ENCODE measurements at regions not wholly inside any gene's neighbourhood (a gene's known extent, or its start where the extent isn't known, plus 50 kb on each side); places are given as distances from the start of the nearest gene placed in this dataset.
A peak's percentile ranks its signal among the peaks of the same experiment; 100 is the strongest.

GRCh38 chr1:22383526-22384294 lies 67.9 kb upstream of the ZBTB40 start:
- no peak overlapping the region; a peak in 1 of 7 replicates for H3K9ac ChIP-seq (replicated peaks in 1 of 4; ENCODE audit: extremely low read depth in 1 of 4, low read depth in 3 of 4, low read length in 3 of 4)
- H4K20me1 ChIP-seq (replicated peaks in 1 of 2; ENCODE audit: control insufficient read depth in 1 of 2, insufficient read depth in 2 of 2, low read length in 2 of 2), result no peaks in the 10 kb centered on the region
- 85% methylated on average over 22 of the region's 22 CpGs; no CpG with 5 or more reads in 1 of the 2 experiments for WGBS, 2 experiments (ENCODE audit: extremely low coverage in 1 of 2, insufficient coverage in 1 of 2, insufficient read length in 1 of 2, insufficient replicate concordance in 2 of 2, low coverage in 1 of 2, low lambda C conversion rate in 2 of 2, missing lambda C conversion rate in 1 of 2)
- no peak overlapping the region for H4K5ac ChIP-seq (ENCODE audit: insufficient read length, low read depth, low read length)
- no peaks in the 10 kb centered on the region for H3K79me1 ChIP-seq (ENCODE audit: low read depth, low read length)
- H3K79me2 ChIP-seq (ENCODE audit: control insufficient read depth in 1 of 2, insufficient read depth in 2 of 2, low read length in 2 of 2), result no peaks in the 10 kb centered on the region
- H2BK12ac ChIP-seq (ENCODE audit: low read depth, low read length), result no peak overlapping the region
- H3K4me1 ChIP-seq (replicated peaks in 1 of 4; ENCODE audit: control insufficient read depth in 3 of 4, insufficient read depth in 4 of 4, low read length in 3 of 4), result 0 out of 7 replicates have a peak, but pooled peaks cover 0 to 3% (median 0%) of the 10 kb centered on the region in 4 experiments
- H2AK5ac ChIP-seq (ENCODE audit: low read depth, low read length), result no peak overlapping the region
- no peak overlapping the region for H3K4ac ChIP-seq (replicated peaks; ENCODE audit: insufficient read length, low read depth, low read length)
- H2BK120ac ChIP-seq (replicated peaks; ENCODE audit: low read depth, low read length), result no peak overlapping the region
- DNase-seq (ENCODE audit: low read depth in 1 of 2, low spot score in 2 of 2) (no peak), FAIRE-seq (no peak)
- no peak overlapping the region for H3K18ac ChIP-seq (ENCODE audit: extremely low read depth, low read length)
- no peak overlapping the region for H3K56ac ChIP-seq (replicated peaks; ENCODE audit: insufficient read length, low read depth, low read length)
- ChIA-PET CTCF (ENCODE audit: partially characterized antibody) (interaction anchor here (0.6 to 1.3 kb wide), 7 partner anchors 8 to 66 kb away, joined by 3 to 4 read pairs (median 3); no protein-coding TSS in a partner anchor), POLR2A (ENCODE audit: partially characterized antibody) (no interaction called here)
- no peak overlapping the region for H2BK15ac ChIP-seq (ENCODE audit: low read length)
- TF ChIP-seq SIX5 (IDR thresholded peaks at IDR 0.05; ENCODE audit: low read depth, low read length), result no peak
- no peak for TF ChIP-seq MAFK (IDR thresholded peaks at IDR 0.05; ENCODE audit: low read depth, low read length)
- TF ChIP-seq TCF12 (IDR thresholded peaks at IDR 0.05; ENCODE audit: low read depth, low read length), result no peak
- 0 out of 2 replicates have a peak, but pooled peaks have one; percentile 19 for TF ChIP-seq ATF3 (IDR thresholded peaks at IDR 0.05; ENCODE audit: insufficient read depth, low read depth, low read length)
- peak; percentile 70 for TF ChIP-seq USF2 (IDR thresholded peaks at IDR 0.05; ENCODE audit: low read length)
- no peak for TF ChIP-seq SP1 (IDR thresholded peaks at IDR 0.05; ENCODE audit: low read depth, low read length)
- no peak for TF ChIP-seq SIN3A (conservative IDR thresholded peaks at IDR 0.05 in 1 of 2, IDR thresholded peaks at IDR 0.05 in 1 of 2; ENCODE audit: low read depth in 1 of 2, low read length in 2 of 2)
- H3K4me3 ChIP-seq (ENCODE audit: extremely low read depth in 1 of 4, insufficient read depth in 2 of 4, low read depth in 3 of 4, low read length in 4 of 4), result no peak overlapping the region
- no peak overlapping the region for H3K14ac ChIP-seq (ENCODE audit: insufficient read length)
- H3K4me2 ChIP-seq (ENCODE audit: insufficient read depth in 1 of 2, low read depth in 2 of 2, low read length in 2 of 2), result no peak overlapping the region
- no peaks in the 10 kb centered on the region for H3K9me3 ChIP-seq (ENCODE audit: insufficient read depth in 2 of 2, low read depth in 1 of 2, low read length in 1 of 2)
- no peak overlapping the region for H4K8ac ChIP-seq (ENCODE audit: extremely low read depth, insufficient read depth, low read length)
- no peak overlapping the region for H2BK20ac ChIP-seq (ENCODE audit: low read length)
- H3K23me2 ChIP-seq (ENCODE audit: low read depth, low read length), result no peaks in the 10 kb centered on the region
- H4K91ac ChIP-seq (replicated peaks; ENCODE audit: insufficient read length, low read length), result no peak overlapping the region
- no peak overlapping the region for H2BK5ac ChIP-seq (ENCODE audit: low read depth, low read length)
- H3K27ac ChIP-seq (ENCODE audit: low read depth, low read length), result no peak overlapping the region
- H3K23ac ChIP-seq (ENCODE audit: insufficient read length), result no peak overlapping the region
- H3K27me3 ChIP-seq (replicated peaks in 1 of 4; ENCODE audit: control insufficient read depth in 3 of 4, extremely low read depth in 1 of 4, insufficient read depth in 3 of 4, low read length in 3 of 4), result no peaks in the 10 kb centered on the region; a peak in 1 of 7 replicates
- peak overlapping the region; percentile 93; the same call in 1 of the 2 replicates for H2AFZ ChIP-seq (ENCODE audit: low read length)
- H3K36me3 ChIP-seq (ENCODE audit: control insufficient read depth in 2 of 4, insufficient read depth in 4 of 4, low read length in 3 of 4), result no peaks in the 10 kb centered on the region

Measured in H1 (cell line).